ENCODE measurements at regions not wholly inside any gene's neighbourhood (a gene's known extent, or its start where the extent isn't known, plus 50 kb on each side); places are given as distances from the start of the nearest gene placed in this dataset.

- Histone ChIP-seq H3K36me3 (no peaks in the 10 kb centered on the region), H3K4me3 (no peak overlapping the region), H3K27me3 (no peaks in the 10 kb centered on the region), H3K9me3 (no peaks in the 10 kb centered on the region), H3K27ac (no peak overlapping the region), H3K4me1 (no peaks in the 10 kb centered on the region)
- no peak for DNase-seq
- TF ChIP-seq EP300 (IDR thresholded peaks at IDR 0.05) (no peak), POLR2A (IDR thresholded peaks at IDR 0.05) (no peak), POLR2AphosphoS5 (IDR thresholded peaks at IDR 0.05) (no peak), CTCF (IDR thresholded peaks at IDR 0.05) (no peak)
- WGBS, 2 donors, result 78 to 80% methylated on average over 3 of the region's 3 CpGs
- ATAC-seq (ENCODE audit: low FRiP score in 2 of 2), result no peak
Observed at GRCh38 chr9:108311745-108312144, 544.0 kb downstream of the ACTL7B start.

- ATAC-seq (ENCODE audit: low FRiP score in 2 of 2) (no peak), DNase-seq (no peak)
- TF ChIP-seq EP300 (IDR thresholded peaks at IDR 0.05) (no peak), POLR2AphosphoS5 (IDR thresholded peaks at IDR 0.05) (no peak), POLR2A (IDR thresholded peaks at IDR 0.05) (no peak), CTCF (IDR thresholded peaks at IDR 0.05) (no peak)
- H3K9me3 ChIP-seq, result no peaks in the 10 kb centered on the region
- H3K4me3 ChIP-seq, result no peak overlapping the region
- H3K36me3 ChIP-seq, result no peaks in the 10 kb centered on the region
- 62 to 64% methylated on average over 3 of the region's 3 CpGs for WGBS, 2 donors
- no peaks in the 10 kb centered on the region for H3K27me3 ChIP-seq
- H3K4me1 ChIP-seq, result no peaks in the 10 kb centered on the region
- H3K27ac ChIP-seq, result no peak overlapping the region
Observed at GRCh38 chr9:108310202-108310601, 545.6 kb downstream of the ACTL7B start.

- Histone ChIP-seq H3K36me3 (no peaks in the 10 kb centered on the region), H3K4me1 (peaks cover 0 to 12% (median 3%) of the 10 kb centered on the region in 4 donors), H3K27ac (peak overlapping the region in 2 of 4 donors; percentile 24 to 67), H3K4me3 (no peak overlapping the region), H3K27me3 (no peaks in the 10 kb centered on the region), H3K9me3 (no peaks in the 10 kb centered on the region)
- peak; percentile 57 to 59 for ATAC-seq (ENCODE audit: low FRiP score in 2 of 2)
- TF ChIP-seq POLR2A (IDR thresholded peaks at IDR 0.05) (no peak), POLR2AphosphoS5 (IDR thresholded peaks at IDR 0.05) (no peak), CTCF (IDR thresholded peaks at IDR 0.05) (no peak), EP300 (IDR thresholded peaks at IDR 0.05) (peak in 1 of 4 donors; percentile 45)
- WGBS, 2 donors, result 56 to 69% methylated on average over 9 of the region's 9 CpGs
- peak in 1 of 2 donors; percentile 48 for DNase-seq
Observed at GRCh38 chr9:108300306-108301287, 555.2 kb downstream of the ACTL7B start.

GRCh38 chr9:108297073-108297472, 558.7 kb downstream of the ACTL7B start:
- Histone ChIP-seq H3K9me3 (no peaks in the 10 kb centered on the region), H3K4me3 (no peak overlapping the region), H3K27ac (peak overlapping the region in 2 of 4 donors; percentile 18 to 72), H3K4me1 (peaks cover 0 to 12% (median 3%) of the 10 kb centered on the region in 4 donors), H3K36me3 (no peaks in the 10 kb centered on the region), H3K27me3 (no peaks in the 10 kb centered on the region)
- whole genome bisulfite sequencing, 2 donors, result 63 to 71% methylated on average over 4 of the region's 4 CpGs
- no peak for TF ChIP-seq CTCF (IDR thresholded peaks at IDR 0.05)
- TF ChIP-seq POLR2AphosphoS5 (IDR thresholded peaks at IDR 0.05), result no peak
- TF ChIP-seq POLR2A (IDR thresholded peaks at IDR 0.05), result no peak
- TF ChIP-seq EP300 (IDR thresholded peaks at IDR 0.05), result no peak
- DNase-seq (peak in 1 of 2 donors; percentile 59), ATAC-seq (ENCODE audit: low FRiP score in 2 of 2) (peak in 1 of 2 donors; percentile 88)
